ENCODE measurements at regions not wholly inside any gene's neighbourhood (a gene's known extent, or its start where the extent isn't known, plus 50 kb on each side); places are given as distances from the start of the nearest gene placed in this dataset.

DNA sequence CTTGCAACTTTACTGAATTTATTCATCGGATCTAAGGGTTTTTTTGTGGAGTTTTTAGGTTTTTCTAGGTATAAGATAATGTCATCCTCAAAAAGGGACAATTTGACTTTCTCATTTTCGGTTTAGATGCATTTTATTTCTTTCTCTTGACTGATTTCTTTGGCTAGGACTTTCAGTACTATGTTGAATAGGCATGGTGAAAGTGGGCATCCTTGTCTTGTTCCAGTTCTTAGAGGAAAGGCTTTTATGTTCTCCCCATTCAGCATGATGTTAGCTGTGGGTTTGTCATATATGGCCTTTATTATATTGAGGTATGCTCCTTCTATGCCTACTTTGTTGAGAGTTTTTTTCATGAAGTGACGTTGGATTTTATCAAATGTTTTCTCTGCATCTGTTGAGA lies 106.7 kb downstream of the FAM43A start:
- no peak for TF ChIP-seq CTCF (conservative IDR thresholded peaks at IDR 0.05; ENCODE audit: low read depth, low read length)
- no peak for TF ChIP-seq POLR2A (IDR thresholded peaks at IDR 0.05; ENCODE audit: low read depth, low read length)
- no peak for TF ChIP-seq CEBPB (IDR thresholded peaks at IDR 0.05; ENCODE audit: low read depth, low read length)
- no peak for TF ChIP-seq SMC3 (IDR thresholded peaks at IDR 0.05; ENCODE audit: low read depth, low read length)
- TF ChIP-seq USF2 (IDR thresholded peaks at IDR 0.05; ENCODE audit: low read depth, low read length) = no peak
- TF ChIP-seq RCOR1 (IDR thresholded peaks at IDR 0.05; ENCODE audit: insufficient replicate concordance, low read length) = no peak
- TF ChIP-seq, protein P1, sequence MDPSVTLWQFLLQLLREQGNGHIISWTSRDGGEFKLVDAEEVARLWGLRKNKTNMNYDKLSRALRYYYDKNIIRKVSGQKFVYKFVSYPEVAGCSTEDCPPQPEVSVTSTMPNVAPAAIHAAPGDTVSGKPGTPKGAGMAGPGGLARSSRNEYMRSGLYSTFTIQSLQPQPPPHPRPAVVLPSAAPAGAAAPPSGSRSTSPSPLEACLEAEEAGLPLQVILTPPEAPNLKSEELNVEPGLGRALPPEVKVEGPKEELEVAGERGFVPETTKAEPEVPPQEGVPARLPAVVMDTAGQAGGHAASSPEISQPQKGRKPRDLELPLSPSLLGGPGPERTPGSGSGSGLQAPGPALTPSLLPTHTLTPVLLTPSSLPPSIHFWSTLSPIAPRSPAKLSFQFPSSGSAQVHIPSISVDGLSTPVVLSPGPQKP (IDR thresholded peaks at IDR 0.05; ENCODE audit: borderline replicate concordance, low read depth, low read length) = no peak
- no peak for TF ChIP-seq MXI1 (IDR thresholded peaks at IDR 0.05; ENCODE audit: borderline replicate concordance, low read depth, low read length)

Measured in IMR-90 (cell line).